ENCODE measurements at regions not wholly inside any gene's neighbourhood (a gene's known extent, or its start where the extent isn't known, plus 50 kb on each side); places are given as distances from the start of the nearest gene placed in this dataset.

- TF ChIP-seq POLR2A (IDR thresholded peaks at IDR 0.05) (no peak), CTCF (IDR thresholded peaks at IDR 0.05) (no peak)
These were observed 551.0 kb upstream of the ZWINT start for GRCh38 chr10:56912043-56912442.
